ENCODE measurements at regions not wholly inside any gene's neighbourhood (a gene's known extent, or its start where the extent isn't known, plus 50 kb on each side); places are given as distances from the start of the nearest gene placed in this dataset.

DNA sequence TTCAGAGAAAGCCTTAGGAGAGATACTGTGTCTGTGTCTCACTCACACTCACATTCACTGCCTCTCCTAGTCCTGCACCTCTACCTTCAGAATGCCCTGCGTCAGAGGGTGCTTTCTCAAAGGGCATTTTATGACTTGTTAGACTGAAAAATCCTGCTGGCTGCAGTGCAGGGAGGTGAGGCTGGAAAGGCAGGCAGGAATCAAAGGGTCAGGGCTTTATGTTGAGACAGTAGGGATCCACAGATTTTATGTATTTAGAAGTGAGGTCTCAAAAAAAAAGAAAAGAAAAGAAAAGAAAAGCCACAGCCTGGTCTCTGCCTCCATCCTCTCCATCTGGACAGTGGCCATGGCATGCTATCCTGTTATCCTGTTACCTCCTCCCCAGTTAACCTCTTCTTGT is 936.0 kb upstream of the SLC10A2 start:
- no peak for TF ChIP-seq EZH2phosphoT487 (IDR thresholded peaks at IDR 0.05; ENCODE audit: insufficient read depth, low read depth)
- TF ChIP-seq EZH2 (IDR thresholded peaks at IDR 0.05; ENCODE audit: insufficient read depth, poor library complexity, severe bottlenecking), result no peak
